K562 (cell line): ENCODE measurements at regions not wholly inside any gene's neighbourhood (a gene's known extent, or its start where the extent isn't known, plus 50 kb on each side); places are given as distances from the start of the nearest gene placed in this dataset.

Source experiments
- BACH1 ChIP-seq: fragments of 200-800 bp; sonication (Bioruptor generic); IDR thresholded peaks from 2 replicates; pipeline ENCODE4 v1.6.1; 2016; ENCODE audit warnings: missing genetic modification characterization, missing compliant biosample characterization
- BCL6 ChIP-seq: fragments of 250-450 bp; sonication (Bioruptor Pico); IDR thresholded peaks from 2 replicates; pipeline ENCODE4 v1.4.0; 2020
- HDAC2 ChIP-seq: fragments of 450-650 bp; IDR thresholded peaks from 2 replicates; pipeline ENCODE4 v1.6.1; 2016; ENCODE audit warnings: mild to moderate bottlenecking
- HINFP ChIP-seq: fragments of 450-650 bp; conservative IDR thresholded peaks from 2 replicates; pipeline ENCODE4 v1.6.1; 2016; ENCODE audit warnings: missing genetic modification characterization, low read depth, mild to moderate bottlenecking, control low read depth, missing compliant biosample characterization
- HMGXB4 ChIP-seq: sonication (generic); formaldehyde crosslinking; IDR thresholded peaks from 2 replicates; pipeline ENCODE4 v1.8.1; 2023; ENCODE audit warnings: mild to moderate bottlenecking, missing genetic modification reagents
- JUNB ChIP-seq: fragments of 450-650 bp; formaldehyde crosslinking; conservative IDR thresholded peaks from 2 replicates; pipeline ENCODE4 v1.4.0; 2020; ENCODE audit warnings: mild to moderate bottlenecking
- MAFF ChIP-seq: IDR thresholded peaks from 2 replicates; pipeline ENCODE4 v1.6.1; 2012; ENCODE audit warnings: low read length, improper control_type of control experiment
- POLR2A ChIP-seq: fragments of 450-650 bp; conservative IDR thresholded peaks from 2 replicates; pipeline ENCODE4 v1.6.1; 2016
- POLR2AphosphoS5 ChIP-seq: IDR thresholded peaks from 2 replicates; pipeline ENCODE4 v1.6.1; 2011; ENCODE audit warnings: mild to moderate bottlenecking, low read depth, low read length, moderate library complexity; ENCODE audit not compliant: control insufficient read depth, insufficient read depth
- SMC3 ChIP-seq: conservative IDR thresholded peaks from 2 replicates; pipeline ENCODE4 v1.6.1; 2011; ENCODE audit warnings: low read depth, low read length, improper control_type of control experiment; ENCODE audit not compliant: insufficient read depth
- TF ChIP-seq, protein P1 (sequence below), 3 experiments: IDR thresholded peaks in 2 of 3; conservative IDR thresholded peaks in 1 of 3; 2 replicates each; pipeline ENCODE4 v1.5.1; 2011 to 2012; ENCODE audit warnings: low read length in 3 of 3, mild to moderate bottlenecking in 3 of 3, control low read depth in 2 of 3, improper control_type of control experiment in 1 of 3, inconsistent platforms in 1 of 3, low read depth in 1 of 3, mixed read lengths in 1 of 3, moderate library complexity in 1 of 3; ENCODE audit not compliant: insufficient read depth in 2 of 3
- TF ChIP-seq, protein P2 (sequence below): fragments of 250-450 bp; sonication (Bioruptor Pico); IDR thresholded peaks from 2 replicates; pipeline ENCODE4 v1.5.0; 2022; ENCODE audit warnings: mild to moderate bottlenecking

DNA sequence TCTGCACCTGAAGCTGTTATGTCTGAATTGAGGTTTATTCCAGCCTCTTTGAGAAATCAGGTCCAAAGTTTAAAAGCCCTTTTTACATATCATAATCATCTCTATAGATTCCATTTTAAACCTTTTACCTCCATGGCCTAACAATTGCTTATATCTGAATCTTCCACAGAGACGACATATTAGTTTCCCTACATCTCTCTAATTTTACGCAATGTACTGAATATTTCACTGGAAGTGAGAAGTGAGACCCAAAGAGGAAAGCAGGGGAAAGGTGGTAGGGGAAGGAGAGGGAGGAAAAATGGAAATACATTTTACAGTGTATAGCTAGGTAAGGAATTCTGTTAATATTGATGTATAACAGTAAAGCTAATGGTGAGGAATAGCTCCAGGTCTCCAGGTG lies 189.6 kb downstream of the MZT1 start:
- TF ChIP-seq, protein P1, sequence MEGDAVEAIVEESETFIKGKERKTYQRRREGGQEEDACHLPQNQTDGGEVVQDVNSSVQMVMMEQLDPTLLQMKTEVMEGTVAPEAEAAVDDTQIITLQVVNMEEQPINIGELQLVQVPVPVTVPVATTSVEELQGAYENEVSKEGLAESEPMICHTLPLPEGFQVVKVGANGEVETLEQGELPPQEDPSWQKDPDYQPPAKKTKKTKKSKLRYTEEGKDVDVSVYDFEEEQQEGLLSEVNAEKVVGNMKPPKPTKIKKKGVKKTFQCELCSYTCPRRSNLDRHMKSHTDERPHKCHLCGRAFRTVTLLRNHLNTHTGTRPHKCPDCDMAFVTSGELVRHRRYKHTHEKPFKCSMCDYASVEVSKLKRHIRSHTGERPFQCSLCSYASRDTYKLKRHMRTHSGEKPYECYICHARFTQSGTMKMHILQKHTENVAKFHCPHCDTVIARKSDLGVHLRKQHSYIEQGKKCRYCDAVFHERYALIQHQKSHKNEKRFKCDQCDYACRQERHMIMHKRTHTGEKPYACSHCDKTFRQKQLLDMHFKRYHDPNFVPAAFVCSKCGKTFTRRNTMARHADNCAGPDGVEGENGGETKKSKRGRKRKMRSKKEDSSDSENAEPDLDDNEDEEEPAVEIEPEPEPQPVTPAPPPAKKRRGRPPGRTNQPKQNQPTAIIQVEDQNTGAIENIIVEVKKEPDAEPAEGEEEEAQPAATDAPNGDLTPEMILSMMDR (IDR thresholded peaks at IDR 0.05 in 2 of 3, conservative IDR thresholded peaks at IDR 0.05 in 1 of 3; ENCODE audit: insufficient read depth in 2 of 3, low read depth in 1 of 3, low read length in 3 of 3), result no peak
- TF ChIP-seq SMC3 (no peak), MAFF (no peak), HINFP (tag) (no peak), BACH1 (tag) (no peak), JUNB (CRISPR knock-in tag) (no peak), HDAC2 (no peak), HMGXB4 (no peak), BCL6 (CRISPR knock-in tag) (no peak), POLR2AphosphoS5 (no peak), POLR2A (no peak)
- TF ChIP-seq, protein P2, sequence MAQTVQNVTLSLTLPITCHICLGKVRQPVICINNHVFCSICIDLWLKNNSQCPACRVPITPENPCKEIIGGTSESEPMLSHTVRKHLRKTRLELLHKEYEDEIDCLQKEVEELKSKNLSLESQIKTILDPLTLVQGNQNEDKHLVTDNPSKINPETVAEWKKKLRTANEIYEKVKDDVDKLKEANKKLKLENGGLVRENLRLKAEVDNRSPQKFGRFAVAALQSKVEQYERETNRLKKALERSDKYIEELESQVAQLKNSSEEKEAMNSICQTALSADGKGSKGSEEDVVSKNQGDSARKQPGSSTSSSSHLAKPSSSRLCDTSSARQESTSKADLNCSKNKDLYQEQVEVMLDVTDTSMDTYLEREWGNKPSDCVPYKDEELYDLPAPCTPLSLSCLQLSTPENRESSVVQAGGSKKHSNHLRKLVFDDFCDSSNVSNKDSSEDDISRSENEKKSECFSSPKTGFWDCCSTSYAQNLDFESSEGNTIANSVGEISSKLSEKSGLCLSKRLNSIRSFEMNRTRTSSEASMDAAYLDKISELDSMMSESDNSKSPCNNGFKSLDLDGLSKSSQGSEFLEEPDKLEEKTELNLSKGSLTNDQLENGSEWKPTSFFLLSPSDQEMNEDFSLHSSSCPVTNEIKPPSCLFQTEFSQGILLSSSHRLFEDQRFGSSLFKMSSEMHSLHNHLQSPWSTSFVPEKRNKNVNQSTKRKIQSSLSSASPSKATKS (CRISPR knock-in tag), result no peak
